ENCODE measurements at regions not wholly inside any gene's neighbourhood (a gene's known extent, or its start where the extent isn't known, plus 50 kb on each side); places are given as distances from the start of the nearest gene placed in this dataset.
"Not testable (repeated sequence)": the region's sequence is repeated elsewhere in the genome, so short reads cannot be mapped to it uniquely, and the experiment has no call there.

DNA sequence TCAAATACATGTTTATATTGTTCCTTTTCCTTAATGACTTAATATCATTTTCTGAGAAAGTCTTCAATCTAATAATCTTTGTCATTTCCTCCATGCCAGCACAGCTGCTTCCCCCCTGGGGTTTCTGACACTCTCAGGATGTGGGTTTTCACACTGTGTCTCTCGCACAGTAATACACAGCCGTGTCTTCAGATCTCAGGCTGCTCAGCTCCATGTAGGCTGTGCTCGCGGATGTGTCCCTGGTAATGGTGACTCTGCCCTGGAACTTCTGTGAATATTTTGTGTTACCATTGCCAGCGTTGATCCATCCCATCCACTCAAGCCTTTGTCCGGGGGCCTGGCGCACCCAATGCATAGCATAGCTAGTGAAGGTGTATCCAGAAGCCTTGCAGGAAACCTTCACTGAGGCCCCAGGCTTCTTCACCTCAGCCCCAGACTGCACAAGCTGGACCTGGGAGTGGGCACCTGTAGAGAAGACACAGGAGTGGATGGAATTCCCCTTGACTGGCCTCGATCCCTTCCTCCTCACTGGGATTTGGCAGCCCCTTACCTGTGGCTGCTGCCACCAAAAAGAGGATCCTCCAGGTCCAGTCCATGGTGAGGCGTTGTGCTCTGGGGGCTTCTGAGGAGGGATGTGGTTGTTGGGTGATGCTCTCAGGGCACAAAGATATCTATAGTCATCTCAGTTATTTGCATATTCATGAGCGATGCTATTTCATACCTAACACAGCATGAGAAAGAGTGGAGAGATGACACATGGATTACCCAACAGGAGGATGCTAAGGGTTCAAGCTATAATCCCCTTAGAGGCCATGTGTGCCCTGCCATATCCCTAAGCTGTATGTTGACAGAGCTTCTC lies 478.8 kb downstream of the TMEM121 start:
- not testable (repeated sequence) for DNase-seq

DNA sequence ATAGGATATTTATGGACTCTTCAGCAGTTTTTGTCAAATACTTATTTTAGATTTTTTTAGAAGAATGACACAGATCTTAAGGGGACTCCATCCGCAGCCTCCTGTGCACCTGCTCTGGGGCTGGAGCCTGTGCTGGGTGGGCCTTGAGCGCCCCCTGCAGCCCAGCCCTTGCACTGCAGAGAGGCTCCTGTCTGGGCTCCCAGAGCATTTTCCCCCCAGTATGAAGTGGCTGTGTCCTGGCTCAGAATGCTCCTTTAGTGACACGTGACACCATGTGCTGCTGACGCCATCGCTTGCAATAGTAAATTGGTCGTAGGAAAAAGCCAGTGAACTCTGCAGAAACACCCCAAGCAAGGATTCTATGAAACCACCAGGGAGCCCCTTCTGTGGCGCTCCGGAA lies 479.7 kb downstream of the TMEM121 start:
- DNase-seq: not testable (repeated sequence)

DNA sequence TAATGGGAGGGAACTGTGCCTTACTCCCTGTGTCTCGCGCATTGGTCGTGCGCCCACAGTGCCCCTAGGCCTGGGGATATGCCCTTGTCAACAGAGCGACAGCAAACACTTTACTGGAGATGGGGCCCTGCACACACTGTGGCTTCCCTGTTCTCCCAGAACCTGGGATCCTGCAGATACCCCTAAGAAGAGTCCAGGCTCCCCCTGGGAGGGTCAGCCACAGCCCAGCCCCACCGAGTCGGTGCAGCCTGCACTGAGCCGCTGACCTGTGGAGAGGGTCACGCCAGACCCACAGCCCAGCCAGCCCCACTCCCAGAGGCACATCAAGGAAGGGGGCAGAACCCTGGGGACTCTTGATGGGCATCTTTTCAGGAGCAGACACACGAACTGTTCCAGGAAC lies 480.3 kb downstream of the TMEM121 start:
- not testable (repeated sequence) for DNase-seq

- DNase-seq: no peak
Observed at GRCh38 chr14:106010783-106011182, 484.4 kb downstream of the TMEM121 start.

DNA sequence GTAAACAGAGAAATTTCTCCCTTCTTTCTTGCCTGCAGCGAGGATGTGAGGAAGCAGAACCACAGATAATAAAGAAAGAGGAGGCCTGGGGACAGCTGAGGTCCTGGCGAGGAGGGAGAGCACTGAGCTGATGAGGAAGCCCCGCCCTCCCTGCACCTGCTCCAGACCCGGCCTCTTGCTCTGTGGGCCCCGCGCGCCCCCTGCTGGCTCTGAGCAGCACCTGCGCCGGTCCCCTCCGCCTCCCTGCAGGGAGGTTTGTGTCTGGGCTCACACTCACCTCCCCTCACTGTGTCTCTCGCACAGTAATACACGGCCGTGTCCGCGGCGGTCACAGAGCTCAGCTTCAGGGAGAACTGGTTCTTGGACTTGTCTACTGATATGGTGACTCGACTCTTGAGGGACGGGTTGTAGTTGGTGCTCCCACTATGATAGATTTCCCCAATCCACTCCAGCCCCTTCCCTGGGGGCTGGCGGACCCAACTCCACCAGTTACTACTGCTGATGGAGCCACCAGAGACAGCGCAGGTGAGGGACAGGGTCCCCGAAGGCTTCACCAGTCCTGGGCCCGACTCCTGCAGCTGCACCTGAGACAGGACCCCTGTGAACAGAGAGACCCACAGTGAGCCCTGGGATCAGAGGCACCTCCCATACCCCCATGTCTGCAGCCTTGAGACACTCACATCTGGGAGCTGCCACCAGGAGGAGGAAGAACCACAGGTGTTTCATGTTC lies 485.4 kb downstream of the TMEM121 start:
- not testable (repeated sequence) for DNase-seq

- not testable (repeated sequence) for DNase-seq
Observed at GRCh38 chr14:106012361-106012725, 486.0 kb downstream of the TMEM121 start.

DNA sequence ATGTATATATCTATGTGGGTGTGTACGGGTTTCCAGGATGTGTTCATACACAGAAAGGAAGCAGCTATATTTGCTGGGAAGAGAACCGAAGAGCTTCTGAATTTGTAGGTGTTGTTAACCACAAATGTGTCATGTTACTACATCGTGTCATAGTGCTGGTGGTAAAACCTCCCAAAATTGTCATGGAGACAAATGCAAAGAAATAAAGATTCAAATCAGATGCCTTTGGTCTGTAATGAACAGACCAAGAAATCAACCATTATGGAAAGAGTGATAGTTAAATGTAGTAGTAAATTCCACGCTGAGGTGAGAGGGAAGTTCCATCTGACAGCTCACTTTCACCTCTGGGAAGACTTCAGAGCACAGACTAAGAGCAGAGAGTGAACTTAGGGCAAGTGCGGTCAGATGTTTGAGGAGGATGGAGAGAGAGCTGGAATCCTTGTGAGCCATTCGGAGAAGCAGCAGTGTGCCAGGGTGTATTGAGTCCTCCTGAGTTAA lies 487.5 kb downstream of the TMEM121 start:
- no peak for DNase-seq

GRCh38 chr14:106017952-106018351 lies 491.6 kb downstream of the TMEM121 start:
- DNase-seq: not testable (repeated sequence)

- no peak for DNase-seq
Observed at GRCh38 chr14:106021832-106022231, 495.4 kb downstream of the TMEM121 start.

DNA sequence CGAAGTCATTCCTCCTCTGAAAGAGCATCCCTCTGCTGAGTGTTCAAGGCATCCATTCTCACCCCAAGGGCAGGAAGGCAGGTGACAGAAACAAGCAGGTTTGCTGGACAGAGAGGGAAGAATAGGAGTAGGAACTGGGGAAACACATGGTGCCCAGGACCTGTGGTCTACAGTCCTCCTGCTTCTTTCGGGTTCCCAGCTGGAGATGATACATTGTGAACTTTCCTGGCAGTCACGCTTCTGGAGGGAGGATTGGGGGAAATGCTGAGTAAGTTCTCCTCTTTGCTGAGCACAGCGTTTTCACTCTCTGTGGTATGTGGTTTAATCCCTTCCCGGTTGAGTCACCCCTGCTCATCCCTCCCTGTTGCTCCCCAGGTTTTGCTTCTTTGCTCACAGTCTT lies 496.3 kb downstream of the TMEM121 start:
- not testable (repeated sequence) for DNase-seq

GRCh38 chr14:106023411-106023810 lies 497.0 kb downstream of the TMEM121 start:
- DNase-seq: no peak

DNA sequence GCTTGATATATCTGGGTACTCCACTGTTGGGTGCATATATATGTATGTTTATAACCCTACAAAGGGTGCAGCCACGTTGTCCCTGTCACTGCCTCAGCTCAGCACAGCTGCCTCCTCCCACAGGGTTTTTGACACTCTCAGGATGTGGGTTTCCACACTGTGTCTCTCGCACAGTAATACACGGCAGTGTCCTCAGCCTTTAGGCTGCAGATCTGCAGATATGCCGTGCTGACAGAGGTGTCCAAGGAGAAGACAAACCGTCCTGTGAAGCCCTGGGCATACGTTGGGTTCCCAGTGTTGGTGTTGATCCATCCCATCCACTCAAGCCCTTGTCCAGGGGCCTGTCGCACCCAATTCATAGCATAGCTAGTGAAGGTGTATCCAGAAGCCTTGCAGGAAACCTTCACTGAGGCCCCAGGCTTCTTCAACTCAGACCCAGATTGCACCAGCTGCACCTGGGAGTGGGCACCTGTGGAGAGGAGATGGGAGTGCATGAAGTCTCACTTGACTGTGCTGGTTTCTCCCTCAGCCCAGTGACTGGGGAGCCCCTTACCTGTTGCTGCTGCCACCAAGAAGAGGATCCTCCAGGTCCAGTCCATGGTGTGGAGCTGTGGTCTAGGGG lies 498.7 kb downstream of the TMEM121 start:
- DNase-seq: no peak

DNA sequence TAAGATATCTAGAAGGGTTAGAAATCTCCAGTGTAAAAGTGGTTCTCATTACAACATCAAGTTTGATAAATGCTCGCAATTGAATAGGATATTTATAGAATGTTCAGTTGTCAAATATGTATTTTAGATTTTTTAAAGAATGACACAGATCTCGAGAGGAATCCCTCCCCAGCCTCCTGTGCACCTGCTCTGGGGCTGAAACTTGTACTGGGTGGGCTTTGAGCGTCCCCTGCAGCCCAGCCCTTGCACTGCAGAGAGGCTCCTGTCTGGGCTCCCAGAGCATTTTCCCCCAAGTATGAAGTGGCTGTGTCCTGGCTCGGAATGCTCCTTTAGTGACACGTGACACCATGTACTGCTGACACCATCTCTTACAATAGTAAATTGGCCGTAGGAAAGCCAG lies 499.6 kb downstream of the TMEM121 start:
- no peak for DNase-seq

- DNase-seq: not testable (repeated sequence)
Observed at GRCh38 chr14:106027759-106028158, 501.4 kb downstream of the TMEM121 start.

GRCh38 chr14:106029959-106030358 lies 503.6 kb downstream of the TMEM121 start:
- DNase-seq: no peak

GRCh38 chr14:106037380-106037779 lies 511.0 kb downstream of the TMEM121 start:
- DNase-seq: no peak

DNA sequence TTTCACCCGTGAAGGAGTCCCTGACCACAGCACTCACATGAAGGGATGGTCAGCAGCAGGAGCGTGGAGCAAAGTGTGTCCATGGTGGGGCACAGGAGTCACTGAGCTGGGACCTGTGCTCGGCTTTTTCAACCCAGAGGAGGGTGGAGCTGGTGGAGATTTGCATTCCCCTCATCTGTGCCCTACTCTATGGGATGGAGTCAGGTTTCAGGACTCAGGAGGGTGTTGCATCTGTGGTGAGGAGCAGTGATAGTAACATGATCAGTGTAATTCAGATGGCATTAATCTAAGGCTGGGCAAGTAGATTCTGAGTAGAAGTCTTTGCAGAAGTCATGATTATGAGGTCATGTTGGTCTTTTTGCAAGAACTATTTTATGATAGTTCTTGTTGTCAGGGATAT lies 511.9 kb downstream of the TMEM121 start:
- no peak for DNase-seq

DNA sequence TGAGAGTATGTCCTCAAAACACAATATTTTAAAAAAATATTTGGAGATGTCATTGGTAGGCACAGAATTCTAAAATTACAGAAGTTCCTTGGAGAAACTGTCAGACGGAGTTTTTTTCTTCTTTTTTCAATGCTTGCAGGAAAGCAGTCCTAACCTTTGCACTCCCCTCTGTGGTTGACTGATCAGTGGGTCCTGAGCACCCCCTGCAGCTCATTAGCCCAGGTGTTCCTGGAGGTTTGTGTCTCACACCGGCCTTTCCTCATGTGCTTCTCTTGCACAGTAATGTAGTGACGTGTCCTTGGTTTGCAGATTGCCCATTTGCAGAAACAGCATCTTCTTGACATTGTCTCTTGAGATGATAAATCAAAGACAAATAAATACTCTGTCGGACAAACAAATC lies 513.0 kb downstream of the TMEM121 start:
- no peak for DNase-seq

DNA sequence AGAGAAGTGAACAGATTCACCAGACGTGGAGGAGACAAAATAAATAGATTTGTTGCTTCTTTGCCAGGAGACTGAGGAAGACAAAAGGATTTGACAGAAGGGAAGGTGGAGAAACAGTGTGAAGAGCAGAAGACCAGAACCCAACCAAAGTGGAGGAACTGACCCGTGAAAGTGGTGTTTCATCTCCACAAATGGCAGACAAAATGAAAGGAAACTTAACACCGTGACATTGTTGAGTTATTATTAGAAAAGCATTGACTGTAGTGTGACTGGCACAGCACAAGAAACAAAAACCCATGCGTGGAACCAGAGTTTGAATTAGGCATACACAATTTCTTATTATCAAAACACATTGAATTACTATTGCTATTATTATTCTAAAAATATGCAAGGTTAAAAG lies 518.1 kb downstream of the TMEM121 start:
- DNase-seq: no peak

- DNase-seq: no peak
Observed at GRCh38 chr14:106044949-106045596, 518.7 kb downstream of the TMEM121 start.

DNA sequence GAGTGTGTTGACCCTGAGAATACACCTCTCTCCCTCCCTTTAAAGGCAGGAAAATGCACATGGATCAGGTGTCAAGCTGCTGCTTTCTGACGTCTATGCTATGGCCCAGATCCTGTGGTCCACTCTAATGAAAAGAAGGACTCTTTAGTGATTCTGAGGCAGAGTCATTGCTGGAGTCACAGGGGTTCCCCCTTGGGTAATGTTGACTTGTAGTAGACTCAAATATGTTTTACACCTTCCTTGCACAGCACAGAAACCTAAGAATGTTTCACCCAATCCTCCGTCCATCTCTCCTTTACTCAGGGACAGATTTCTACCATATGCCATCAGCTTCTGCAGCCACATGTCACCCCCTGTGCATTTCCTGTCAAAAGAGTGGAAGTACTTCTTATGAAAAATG lies 525.4 kb downstream of the TMEM121 start:
- no peak for DNase-seq

DNA sequence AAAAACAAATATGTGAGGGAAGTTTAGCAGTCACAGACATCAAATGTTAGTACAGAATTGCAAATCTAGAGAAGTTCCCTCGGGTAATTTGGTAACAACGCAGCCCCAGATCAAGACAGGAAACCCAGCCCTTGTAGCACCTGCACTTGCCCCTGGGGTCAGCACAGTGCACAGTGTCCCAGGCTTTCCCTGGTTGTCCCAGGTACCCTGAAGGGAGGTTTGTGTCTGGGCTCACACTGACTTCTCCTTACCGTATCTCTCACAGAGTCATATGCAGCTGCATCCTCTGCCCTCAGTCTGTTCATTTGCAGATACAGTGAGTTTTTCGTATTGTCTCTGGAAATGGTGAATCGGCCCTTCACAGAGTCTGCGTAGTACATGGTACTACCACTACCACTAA lies 528.9 kb downstream of the TMEM121 start:
- no peak for DNase-seq

Data from left kidney (tissue), 1 donor.